ENCODE measurements at regions not wholly inside any gene's neighbourhood (a gene's known extent, or its start where the extent isn't known, plus 50 kb on each side); places are given as distances from the start of the nearest gene placed in this dataset.

DNA sequence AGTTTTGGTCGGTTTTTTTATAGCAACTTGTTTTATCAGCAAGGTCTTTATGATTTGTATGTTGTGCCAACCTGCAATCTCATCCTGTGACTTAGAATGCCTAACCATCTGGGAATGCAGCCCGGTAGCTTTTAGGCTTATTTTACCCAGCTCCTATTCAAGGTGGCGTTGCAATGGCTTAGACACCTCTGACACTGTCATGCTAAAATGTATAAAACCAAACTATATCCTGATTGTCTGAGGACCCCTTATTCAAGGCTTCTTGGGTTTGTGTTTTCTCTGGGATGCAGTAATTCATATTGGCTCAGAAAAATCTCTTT is 209.0 kb upstream of the ALCAM start:
- TF ChIP-seq EP300 (IDR thresholded peaks at IDR 0.05) (no peak), POLR2A (IDR thresholded peaks at IDR 0.05; ENCODE audit: low read depth) (no peak)
- TF ChIP-seq, protein P1, sequence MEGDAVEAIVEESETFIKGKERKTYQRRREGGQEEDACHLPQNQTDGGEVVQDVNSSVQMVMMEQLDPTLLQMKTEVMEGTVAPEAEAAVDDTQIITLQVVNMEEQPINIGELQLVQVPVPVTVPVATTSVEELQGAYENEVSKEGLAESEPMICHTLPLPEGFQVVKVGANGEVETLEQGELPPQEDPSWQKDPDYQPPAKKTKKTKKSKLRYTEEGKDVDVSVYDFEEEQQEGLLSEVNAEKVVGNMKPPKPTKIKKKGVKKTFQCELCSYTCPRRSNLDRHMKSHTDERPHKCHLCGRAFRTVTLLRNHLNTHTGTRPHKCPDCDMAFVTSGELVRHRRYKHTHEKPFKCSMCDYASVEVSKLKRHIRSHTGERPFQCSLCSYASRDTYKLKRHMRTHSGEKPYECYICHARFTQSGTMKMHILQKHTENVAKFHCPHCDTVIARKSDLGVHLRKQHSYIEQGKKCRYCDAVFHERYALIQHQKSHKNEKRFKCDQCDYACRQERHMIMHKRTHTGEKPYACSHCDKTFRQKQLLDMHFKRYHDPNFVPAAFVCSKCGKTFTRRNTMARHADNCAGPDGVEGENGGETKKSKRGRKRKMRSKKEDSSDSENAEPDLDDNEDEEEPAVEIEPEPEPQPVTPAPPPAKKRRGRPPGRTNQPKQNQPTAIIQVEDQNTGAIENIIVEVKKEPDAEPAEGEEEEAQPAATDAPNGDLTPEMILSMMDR (IDR thresholded peaks at IDR 0.05), result no peak
